ENCODE measurements at regions not wholly inside any gene's neighbourhood (a gene's known extent, or its start where the extent isn't known, plus 50 kb on each side); places are given as distances from the start of the nearest gene placed in this dataset.

DNA sequence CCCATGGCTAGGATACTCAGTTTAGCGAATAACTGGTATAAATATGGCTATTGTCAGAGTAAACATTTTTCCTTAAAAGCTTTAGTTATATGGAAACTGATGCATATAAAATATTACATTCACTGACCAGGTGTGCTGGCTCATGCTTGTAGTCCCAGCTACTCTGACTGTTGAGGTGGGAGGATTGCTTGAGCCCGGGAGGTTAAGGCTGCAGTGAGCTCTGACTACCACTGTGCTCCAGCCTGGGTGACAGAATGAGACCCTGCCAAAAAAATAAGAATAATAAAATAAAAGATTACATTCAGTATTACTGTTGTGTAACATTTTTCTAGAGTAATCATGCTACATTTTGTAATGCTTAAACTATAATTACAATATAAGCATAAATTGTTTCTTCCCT is 350.4 kb upstream of the FSIP2 start:
- no peak overlapping the region for H3K4ac ChIP-seq (replicated peaks; ENCODE audit: insufficient read length, low read depth, low read length)
- 92% methylated on average over 2 of the region's 2 CpGs; no CpG with 5 or more reads in 1 of the 2 experiments for WGBS, 2 experiments (ENCODE audit: extremely low coverage in 1 of 2, insufficient coverage in 1 of 2, insufficient read length in 1 of 2, insufficient replicate concordance in 2 of 2, low coverage in 1 of 2, low lambda C conversion rate in 2 of 2, missing lambda C conversion rate in 1 of 2)
- no peak overlapping the region for H2BK12ac ChIP-seq (ENCODE audit: low read depth, low read length)
- no peak overlapping the region for H3K4me2 ChIP-seq (ENCODE audit: insufficient read depth in 1 of 2, low read depth in 2 of 2, low read length in 2 of 2)
- no peak overlapping the region for H4K5ac ChIP-seq (ENCODE audit: insufficient read length, low read depth, low read length)
- DNase-seq (ENCODE audit: low read depth in 1 of 2, low spot score in 2 of 2) (no peak), FAIRE-seq (no peak)
- no peak overlapping the region for H3K18ac ChIP-seq (ENCODE audit: extremely low read depth, low read length)
- no peaks in the 10 kb centered on the region for H3K9me3 ChIP-seq (ENCODE audit: insufficient read depth in 2 of 2, low read depth in 1 of 2, low read length in 1 of 2)
- no peak overlapping the region for H3K14ac ChIP-seq (ENCODE audit: insufficient read length)
- H3K9ac ChIP-seq (replicated peaks in 1 of 4; ENCODE audit: extremely low read depth in 1 of 4, low read depth in 3 of 4, low read length in 3 of 4), result no peak overlapping the region
- TF ChIP-seq NANOG (IDR thresholded peaks at IDR 0.05; ENCODE audit: insufficient read depth, low read depth, low read length, poor library complexity, severe bottlenecking) (no peak), CEBPB (IDR thresholded peaks at IDR 0.05; ENCODE audit: low read depth, low read length) (no peak), RBBP5 (IDR thresholded peaks at IDR 0.05; ENCODE audit: borderline replicate concordance, low read depth, low read length) (no peak), JUN (IDR thresholded peaks at IDR 0.05; ENCODE audit: low read depth, low read length) (no peak)
- H2BK120ac ChIP-seq (replicated peaks; ENCODE audit: low read depth, low read length), result no peak overlapping the region
- H3K27me3 ChIP-seq (replicated peaks in 1 of 4; ENCODE audit: control insufficient read depth in 3 of 4, extremely low read depth in 1 of 4, insufficient read depth in 3 of 4, low read length in 3 of 4), result no peaks in the 10 kb centered on the region
- no peak overlapping the region for H2AK5ac ChIP-seq (ENCODE audit: low read depth, low read length)
- POLR2A ChIA-PET (ENCODE audit: partially characterized antibody), result no interaction called here
- CTCF ChIA-PET (ENCODE audit: partially characterized antibody), result interaction anchor here (0.8 to 1.3 kb wide), 3 partner anchors 43 to 104 kb away, joined by 3 to 4 read pairs (median 3); no protein-coding TSS in a partner anchor
- no peaks in the 10 kb centered on the region for H3K79me1 ChIP-seq (ENCODE audit: low read depth, low read length)
- peaks cover 0 to 2% (median 0%) of the 10 kb centered on the region in 4 experiments; a peak in 1 of 7 replicates for H3K4me1 ChIP-seq (replicated peaks in 1 of 4; ENCODE audit: control insufficient read depth in 3 of 4, insufficient read depth in 4 of 4, low read length in 3 of 4)
- no peaks in the 10 kb centered on the region for H3K79me2 ChIP-seq (ENCODE audit: control insufficient read depth in 1 of 2, insufficient read depth in 2 of 2, low read length in 2 of 2)
- no peak overlapping the region for H4K91ac ChIP-seq (replicated peaks; ENCODE audit: insufficient read length, low read length)
- no peak overlapping the region for H3K23ac ChIP-seq (ENCODE audit: insufficient read length)
- no peak overlapping the region for H2BK15ac ChIP-seq (ENCODE audit: low read length)
- H3K56ac ChIP-seq (replicated peaks; ENCODE audit: insufficient read length, low read depth, low read length), result no peak overlapping the region
- no peak overlapping the region for H2AFZ ChIP-seq (ENCODE audit: low read length)
- H3K36me3 ChIP-seq (ENCODE audit: control insufficient read depth in 2 of 4, insufficient read depth in 4 of 4, low read length in 3 of 4), result no peaks in the 10 kb centered on the region
- H2BK5ac ChIP-seq (ENCODE audit: low read depth, low read length), result no peak overlapping the region
- H4K8ac ChIP-seq (ENCODE audit: extremely low read depth, insufficient read depth, low read length), result no peak overlapping the region
- H4K20me1 ChIP-seq (replicated peaks in 1 of 2; ENCODE audit: control insufficient read depth in 1 of 2, insufficient read depth in 2 of 2, low read length in 2 of 2), result no peaks in the 10 kb centered on the region
- no peaks in the 10 kb centered on the region for H3K23me2 ChIP-seq (ENCODE audit: low read depth, low read length)
- H2BK20ac ChIP-seq (ENCODE audit: low read length), result no peak overlapping the region
- H3K4me3 ChIP-seq (ENCODE audit: extremely low read depth in 1 of 4, insufficient read depth in 2 of 4, low read depth in 3 of 4, low read length in 4 of 4), result no peak overlapping the region
- no peak overlapping the region for H3K27ac ChIP-seq (ENCODE audit: low read depth, low read length)

Data from H1 (cell line).